Aorta (tissue), 5 donors: ENCODE measurements at regions not wholly inside any gene's neighbourhood (a gene's known extent, or its start where the extent isn't known, plus 50 kb on each side); places are given as distances from the start of the nearest gene placed in this dataset.
"Not testable (repeated sequence)": the region's sequence is repeated elsewhere in the genome, so short reads cannot be mapped to it uniquely, and the experiment has no call there.

ENCODE experiments used
- ATAC-seq: fragments of 200-7000 bp; cut with Tn5 transposase; one replicate; pipeline ENCODE4 v1.9.1; 2022; ENCODE audit warnings: moderate library complexity; ENCODE audit not compliant: low FRiP score
- DNase-seq, 2 donors: peaks; one replicate each; pipeline ENCODE4 v3.0.0-alpha.2; 2020
- H3K27ac ChIP-seq, 2 donors: one replicate each; pipeline ENCODE4 v1.5.1; 2013; ENCODE audit warnings: low read length in 2 of 2, mild to moderate bottlenecking in 2 of 2, moderate library complexity in 2 of 2, control low read depth in 1 of 2, inconsistent platforms in 1 of 2, low read depth in 1 of 2
- H3K27me3 ChIP-seq, 2 donors: one replicate each; pipeline ENCODE4 v1.6.1; 2013; ENCODE audit warnings: control low read depth in 1 of 2, low read length in 1 of 2, mild to moderate bottlenecking in 1 of 2, moderate library complexity in 1 of 2; ENCODE audit not compliant: insufficient read depth in 2 of 2, control insufficient read depth in 1 of 2
- H3K36me3 ChIP-seq, 2 donors: one replicate each; pipeline ENCODE4 v1.6.1; 2013; ENCODE audit warnings: control low read depth in 1 of 2, low read length in 1 of 2, mild to moderate bottlenecking in 1 of 2; ENCODE audit not compliant: insufficient read depth in 2 of 2, control insufficient read depth in 1 of 2
- H3K4me1 ChIP-seq, 2 donors: one replicate each; pipeline ENCODE4 v1.6.1; 2013; ENCODE audit warnings: low read length in 2 of 2, control low read depth in 1 of 2, mild to moderate bottlenecking in 1 of 2, moderate library complexity in 1 of 2; ENCODE audit not compliant: insufficient read depth in 2 of 2, control insufficient read depth in 1 of 2
- H3K4me3 ChIP-seq, 2 donors: one replicate each; pipeline ENCODE4 v1.5.1; 2013; ENCODE audit warnings: low read length in 2 of 2, control low read depth in 1 of 2, mild to moderate bottlenecking in 1 of 2
- H3K9me3 ChIP-seq: one replicate; pipeline ENCODE4 v1.6.1; 2013; ENCODE audit warnings: mild to moderate bottlenecking, low read length; ENCODE audit not compliant: control insufficient read depth
- WGBS, 2 donors: extraction: QIAGEN DNeasy Blood & Tissue Kit; methylation state at CpG; one replicate each; pipeline ENCODE4 v1.1.7; 2013; 5-methylcytosine and 5-hydroxymethylcytosine counted together
- intact Hi-C, 2 donors: fragments of 100-400 bp; cut with DNase I; formaldehyde crosslinking; loops; one replicate each; pipeline versions ENCODE4 v1.14.2 to v1.15.0; 2022
- donor health status: healthy with polysubstance abuse.
- donor health status: Bipolar disorder and iron deficiency.
- donor health status: DM: no; HTN: no; CAD: no.
- donor health status: DM: no; HTN: no; CAD: no.
- donor health status: DM: yes; HTN: yes; CAD: no.

DNA sequence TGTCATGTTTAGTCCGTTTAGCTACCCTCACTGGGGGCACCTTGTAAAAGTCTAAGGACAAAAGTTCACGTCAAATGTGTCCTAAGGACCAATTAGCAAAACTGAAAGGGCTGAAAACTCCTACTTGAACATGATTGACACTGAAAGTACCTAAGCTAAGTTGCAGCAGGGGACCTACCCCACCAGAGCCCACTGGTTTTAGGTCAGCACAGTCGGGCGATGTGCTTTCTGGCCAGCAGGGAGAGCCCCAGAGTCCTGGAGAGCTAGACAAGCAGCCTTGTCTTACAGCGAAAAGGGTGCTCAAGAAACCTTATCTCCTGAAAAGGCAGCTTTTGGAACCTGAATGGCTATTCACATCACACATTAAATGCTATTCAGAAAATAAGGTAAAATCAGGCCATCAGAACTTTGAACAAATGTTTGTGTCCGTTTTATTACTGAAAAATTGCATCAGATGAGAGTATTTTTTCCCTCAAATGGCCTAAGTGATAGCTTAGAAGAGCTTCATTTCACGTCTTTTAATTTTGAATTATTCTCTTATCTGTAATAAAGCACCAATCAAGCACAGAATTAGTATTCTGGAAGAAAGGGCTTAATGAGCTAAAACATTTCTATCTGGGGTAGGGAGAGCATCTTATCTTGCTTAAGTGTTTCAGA lies 52.2 kb upstream of the MKI67 start:
- Histone ChIP-seq H3K4me3 (no peak overlapping the region), H3K4me1 (no peaks in the 10 kb centered on the region), H3K27me3 (peaks cover 0 to 1% of the 10 kb centered on the region in 2 donors), H3K27ac (no peak overlapping the region), H3K9me3 (peaks cover 2% of the 10 kb centered on the region), H3K36me3 (no peaks in the 10 kb centered on the region)
- WGBS, 2 donors, result 32 to 34% methylated on average over 7 of the region's 7 CpGs
- DNase-seq (no peak), ATAC-seq (no peak)
- intact Hi-C loops, result no loop called here

DNA sequence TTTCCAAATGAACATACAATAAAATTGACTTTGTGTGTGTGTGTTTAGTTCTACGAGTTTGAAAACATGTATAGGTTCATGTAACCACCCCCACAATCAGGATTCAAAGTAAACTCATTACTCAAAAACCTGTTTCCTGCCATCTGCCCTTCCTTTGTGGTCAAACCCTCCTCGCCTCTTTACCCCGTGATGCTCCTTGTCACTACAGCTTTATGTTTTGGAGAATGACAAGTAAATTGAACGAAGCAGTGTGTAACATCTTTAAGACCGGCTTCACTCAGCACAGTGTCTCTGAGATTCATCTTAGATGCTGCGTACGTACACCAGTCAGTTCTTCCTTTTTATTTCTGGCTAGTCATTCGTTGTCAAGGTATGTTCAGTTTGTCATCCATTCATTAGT lies 54.6 kb upstream of the MKI67 start:
- H3K4me3 ChIP-seq, result no peak overlapping the region
- H3K27me3 ChIP-seq, result no peaks in the 10 kb centered on the region
- WGBS, 2 donors, result 71 to 79% methylated on average over 8 of the region's 8 CpGs
- ATAC-seq, result no peak
- no peak overlapping the region for H3K27ac ChIP-seq
- no peaks in the 10 kb centered on the region for H3K9me3 ChIP-seq
- no peak for DNase-seq
- no peaks in the 10 kb centered on the region for H3K36me3 ChIP-seq
- H3K4me1 ChIP-seq, result no peaks in the 10 kb centered on the region
- intact Hi-C loops, result no loop called here

DNA sequence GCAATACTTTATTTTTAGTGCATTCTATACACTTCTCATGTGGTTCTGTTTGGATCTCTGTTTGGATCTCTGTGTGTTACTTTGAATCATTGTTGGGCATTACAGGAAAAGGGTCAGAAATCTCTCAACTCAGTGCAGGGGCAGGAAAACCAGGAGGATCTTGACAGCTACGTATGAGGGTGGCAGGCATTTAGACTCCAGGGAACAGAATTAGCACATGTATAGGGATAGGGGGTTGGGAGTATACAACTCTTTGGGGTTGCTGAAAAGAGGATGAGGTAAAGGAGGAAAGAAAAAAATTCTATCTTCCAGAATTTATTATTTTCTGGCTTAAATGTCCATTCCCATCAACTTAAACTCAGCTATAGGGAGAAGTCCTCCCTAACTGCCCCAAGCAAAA lies 59.4 kb upstream of the MKI67 start:
- Histone ChIP-seq H3K4me3 (no peak overlapping the region), H3K4me1 (no peaks in the 10 kb centered on the region), H3K27ac (no peak overlapping the region), H3K36me3 (no peaks in the 10 kb centered on the region), H3K9me3 (no peaks in the 10 kb centered on the region), H3K27me3 (no peaks in the 10 kb centered on the region)
- intact Hi-C loops, result no loop called here
- no peak for ATAC-seq
- no peak for DNase-seq
- WGBS, 2 donors, result 15 to 20% methylated on average over 1 of the region's 1 CpG

DNA sequence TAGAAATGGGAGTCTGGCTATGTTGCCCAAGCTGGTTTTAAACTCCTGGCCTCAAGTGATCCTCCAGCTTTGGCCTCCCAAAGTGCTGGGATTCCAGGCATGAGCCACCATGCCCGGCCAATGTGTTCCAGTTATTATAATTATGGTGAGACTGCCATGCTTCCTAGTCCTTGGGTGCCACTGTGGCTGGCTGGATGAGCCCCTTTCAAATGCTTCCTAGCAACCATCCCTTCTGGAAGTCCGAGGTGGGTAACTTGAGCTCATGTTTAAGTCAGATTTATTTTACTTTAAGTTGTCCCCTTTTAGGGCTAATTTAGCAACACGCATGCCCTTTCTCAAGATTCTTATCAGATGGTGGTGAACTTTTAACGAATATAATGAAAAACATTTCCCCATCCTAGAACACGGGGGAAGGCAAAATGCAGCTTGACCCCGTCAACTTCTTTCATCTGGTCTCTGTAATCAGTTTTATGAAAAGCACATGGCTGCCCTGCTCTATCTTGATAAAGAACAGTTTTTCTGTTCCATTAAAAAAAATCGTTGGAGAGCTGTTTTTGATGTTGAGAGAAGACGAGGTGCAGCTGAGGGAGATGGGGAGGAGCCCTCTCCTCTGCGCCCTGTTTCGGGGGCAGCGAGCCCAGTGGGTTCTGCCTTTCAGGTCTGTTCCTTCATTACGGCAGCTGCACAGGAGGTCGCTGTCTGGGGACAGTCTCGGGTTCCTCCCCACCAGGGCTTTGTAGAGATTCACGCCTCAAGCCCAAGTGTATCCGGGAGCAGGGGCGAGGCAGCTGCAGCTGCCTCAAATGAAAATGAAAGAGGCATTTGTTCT lies 61.0 kb upstream of the MKI67 start:
- DNase-seq, result no peak

DNA sequence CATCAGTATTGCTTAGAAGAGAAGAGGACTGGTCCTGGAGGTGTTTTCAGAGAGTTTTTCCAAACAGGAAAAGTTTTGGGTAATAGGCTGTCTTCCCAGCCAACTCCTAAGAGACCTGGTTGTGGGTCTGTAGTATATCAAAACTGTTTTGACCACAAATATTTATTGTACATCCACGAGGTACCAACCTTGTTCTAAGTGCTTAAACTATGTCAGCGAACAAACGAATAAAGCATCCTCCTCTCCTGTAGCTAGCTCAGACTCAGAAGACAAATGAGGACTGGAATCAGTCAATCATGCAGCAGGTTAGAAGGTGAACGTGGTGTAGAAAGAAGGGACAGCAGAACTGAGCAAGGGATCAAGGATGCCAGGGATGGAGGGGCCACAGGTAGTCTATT lies 61.6 kb upstream of the MKI67 start:
- Histone ChIP-seq H3K4me3 (no peak overlapping the region), H3K9me3 (no peaks in the 10 kb centered on the region), H3K36me3 (no peaks in the 10 kb centered on the region), H3K27me3 (no peaks in the 10 kb centered on the region), H3K27ac (no peak overlapping the region), H3K4me1 (no peaks in the 10 kb centered on the region)
- DNase-seq, result no peak
- no peak for ATAC-seq
- 30 to 33% methylated on average over 4 of the region's 4 CpGs for WGBS, 2 donors
- intact Hi-C loops, result no loop called here

More for the DNA sequence above, 61.0 kb upstream of the MKI67 start:
- Histone ChIP-seq H3K36me3 (no peaks in the 10 kb centered on the region), H3K27me3 (no peaks in the 10 kb centered on the region), H3K4me3 (no peak overlapping the region), H3K4me1 (no peaks in the 10 kb centered on the region), H3K9me3 (no peaks in the 10 kb centered on the region), H3K27ac (no peak overlapping the region)
- WGBS, 2 donors, result 35 to 41% methylated on average over 17 of the region's 17 CpGs
- ATAC-seq, result no peak
- intact Hi-C loops, result no loop called here

DNA sequence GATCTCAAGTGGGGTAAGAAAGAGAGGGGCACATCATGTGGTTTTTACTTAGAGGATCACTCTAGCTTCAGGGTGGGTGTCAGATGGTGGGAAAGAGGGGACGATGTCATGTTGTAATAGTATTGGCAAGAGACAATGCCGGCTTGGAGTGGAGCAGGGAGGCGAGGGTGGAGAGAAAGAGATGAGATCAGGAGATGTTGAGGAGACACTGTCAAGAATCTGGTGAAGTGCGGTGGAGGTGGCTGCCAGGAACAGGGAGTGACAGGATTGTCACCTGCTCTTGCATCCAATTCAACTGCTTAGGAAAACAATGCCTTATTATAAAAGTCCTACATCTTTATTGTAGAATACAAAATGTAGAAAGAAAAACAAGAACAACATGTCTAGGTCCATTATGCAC lies 63.0 kb upstream of the MKI67 start:
- no peak for DNase-seq
- intact Hi-C loops, result no loop called here
- Histone ChIP-seq H3K4me3 (no peak overlapping the region), H3K36me3 (no peaks in the 10 kb centered on the region), H3K27ac (no peak overlapping the region), H3K4me1 (no peaks in the 10 kb centered on the region), H3K9me3 (no peaks in the 10 kb centered on the region), H3K27me3 (no peaks in the 10 kb centered on the region)
- no peak for ATAC-seq
- 84% methylated on average over 4 of the region's 4 CpGs for WGBS, 2 donors

DNA sequence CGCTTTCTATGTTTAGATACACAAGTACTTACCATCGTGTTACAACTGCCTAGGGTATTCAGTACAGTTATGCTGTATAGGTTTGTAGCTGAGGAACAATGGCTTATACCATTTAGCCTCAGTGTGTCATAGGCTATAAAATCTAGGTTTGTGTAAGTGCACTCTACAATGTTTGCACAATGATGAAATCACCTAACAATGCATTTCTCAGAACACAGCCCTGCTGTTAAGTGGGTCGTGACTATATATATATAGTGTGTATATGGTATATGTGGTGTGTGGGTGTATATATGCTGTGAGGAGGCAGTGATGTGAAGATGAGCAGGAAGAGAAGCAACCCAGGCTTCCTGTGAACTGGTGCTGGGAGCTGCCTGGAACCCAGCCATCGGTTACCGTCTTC lies 65.6 kb upstream of the MKI67 start:
- Histone ChIP-seq H3K27me3 (no peaks in the 10 kb centered on the region), H3K36me3 (no peaks in the 10 kb centered on the region), H3K4me3 (no peak overlapping the region), H3K27ac (no peak overlapping the region), H3K9me3 (no peaks in the 10 kb centered on the region), H3K4me1 (no peaks in the 10 kb centered on the region)
- DNase-seq (no peak), ATAC-seq (no peak)
- intact Hi-C loops, result no loop called here
- 64% methylated on average over 5 of the region's 5 CpGs for WGBS, 2 donors

DNA sequence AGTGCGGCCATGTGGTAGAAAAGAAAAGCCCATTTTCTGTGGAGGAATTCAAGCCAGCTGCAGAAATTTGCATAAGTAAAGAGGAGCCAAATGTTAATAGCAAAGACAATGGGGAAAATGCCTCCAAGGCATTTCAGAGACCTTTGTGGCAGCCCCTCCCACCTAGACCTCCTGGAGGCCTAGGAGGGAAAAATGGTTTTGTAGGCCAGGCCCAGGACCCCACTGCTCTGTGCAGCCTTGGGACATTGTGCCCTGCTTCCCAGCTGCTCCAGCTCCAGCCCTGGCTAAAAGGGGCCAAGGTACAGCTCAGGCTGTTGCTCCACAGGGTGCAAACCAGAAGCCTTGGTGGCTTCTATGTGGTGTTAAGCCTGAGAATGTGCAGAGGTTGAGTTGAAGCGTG lies 75.6 kb upstream of the MKI67 start:
- H3K27ac ChIP-seq, DNase-seq, H3K9me3 ChIP-seq, H3K4me1 ChIP-seq, ATAC-seq, intact Hi-C loops, H3K27me3 ChIP-seq, H3K36me3 ChIP-seq, H3K4me3 ChIP-seq: not testable (repeated sequence)
- 95 to 96% methylated on average over 2 of the region's 2 CpGs for WGBS, 2 donors

DNA sequence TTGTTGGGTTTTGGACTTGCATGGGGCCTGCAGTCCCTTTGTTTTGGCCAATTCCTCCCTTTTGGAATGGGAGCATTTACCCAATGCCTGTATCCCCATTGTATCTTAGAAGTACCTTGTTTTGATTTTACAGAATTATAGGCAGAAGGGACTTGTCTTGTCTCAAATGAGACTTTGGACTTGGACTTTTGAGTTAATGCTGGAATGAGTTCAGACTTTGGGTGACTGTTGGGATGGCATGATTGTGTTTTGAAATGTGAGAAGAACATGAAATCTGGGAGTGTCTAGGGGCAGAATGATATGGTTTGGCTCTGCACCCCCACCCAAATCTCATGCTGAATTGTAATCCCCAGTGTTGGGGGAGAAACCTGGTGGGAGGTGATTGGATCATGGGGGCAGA lies 76.8 kb upstream of the MKI67 start:
- no peak overlapping the region for H3K27ac ChIP-seq
- no peak overlapping the region for H3K4me3 ChIP-seq
- DNase-seq, result no peak
- intact Hi-C loops, result no loop called here
- H3K27me3 ChIP-seq, result peaks cover 0 to 1% of the 10 kb centered on the region in 2 donors
- no peaks in the 10 kb centered on the region for H3K36me3 ChIP-seq
- H3K9me3 ChIP-seq, result no peaks in the 10 kb centered on the region
- H3K4me1 ChIP-seq, result no peaks in the 10 kb centered on the region
- no peak for ATAC-seq
